Mesendoderm (in vitro differentiated cells): ENCODE measurements at regions not wholly inside any gene's neighbourhood (a gene's known extent, or its start where the extent isn't known, plus 50 kb on each side); places are given as distances from the start of the nearest gene placed in this dataset.

ENCODE experiments used
- DNase-seq: peaks from one replicate; pipeline ENCODE4 v3.0.0; 2013
- H2AK5ac ChIP-seq: 2 replicates; pipeline ENCODE4 v1.6.1; 2013; ENCODE audit warnings: low read length, inconsistent platforms
- H2BK120ac ChIP-seq: 2 replicates; pipeline ENCODE4 v1.6.1; 2013; ENCODE audit warnings: low read depth, mild to moderate bottlenecking, low read length, moderate library complexity, mixed read lengths
- H2BK15ac ChIP-seq: replicated peaks from 2 replicates; pipeline ENCODE4 v1.6.1; 2013; ENCODE audit warnings: low read depth, mild to moderate bottlenecking, moderate library complexity
- H2BK5ac ChIP-seq: 2 replicates; pipeline ENCODE4 v1.6.1; 2013; ENCODE audit warnings: low read length, inconsistent platforms
- H3K18ac ChIP-seq: 2 replicates; pipeline ENCODE4 v1.6.1; 2013; ENCODE audit warnings: mild to moderate bottlenecking, low read length, mixed read lengths
- H3K23ac ChIP-seq: one replicate; pipeline ENCODE4 v1.6.1; 2013; ENCODE audit warnings: low read length
- H3K27ac ChIP-seq: 2 replicates; pipeline ENCODE4 v1.5.1; 2013; ENCODE audit warnings: low read depth, mild to moderate bottlenecking, inconsistent platforms, low read length, moderate library complexity
- H3K27me3 ChIP-seq: 2 replicates; pipeline ENCODE4 v1.6.1; 2013; ENCODE audit warnings: low read length, control low read depth, mild to moderate bottlenecking, inconsistent platforms; ENCODE audit not compliant: insufficient read depth, poor library complexity
- H3K36me3 ChIP-seq: 2 replicates; pipeline ENCODE4 v1.6.1; 2013; ENCODE audit warnings: low read length, inconsistent platforms; ENCODE audit not compliant: control insufficient read depth, insufficient read depth
- H3K4ac ChIP-seq: one replicate; pipeline ENCODE4 v1.6.1; 2013; ENCODE audit warnings: low read depth, mild to moderate bottlenecking, low read length, moderate library complexity
- H3K4me1 ChIP-seq: 2 replicates; pipeline ENCODE4 v1.6.1; 2013; ENCODE audit warnings: low read depth, low read length, inconsistent platforms; ENCODE audit not compliant: control insufficient read depth
- H3K4me2 ChIP-seq: 2 replicates; pipeline ENCODE4 v1.6.1; 2013; ENCODE audit warnings: low read length
- H3K4me3 ChIP-seq: 2 replicates; pipeline ENCODE4 v1.5.1; 2013; ENCODE audit warnings: mild to moderate bottlenecking, low read length
- H3K56ac ChIP-seq: one replicate; pipeline ENCODE4 v1.6.1; 2013; ENCODE audit warnings: low read length
- H3K79me1 ChIP-seq: 2 replicates; pipeline ENCODE4 v1.6.1; 2013; ENCODE audit warnings: low read length, inconsistent platforms
- H3K79me2 ChIP-seq: 2 replicates; pipeline ENCODE4 v1.6.1; 2013; ENCODE audit warnings: mild to moderate bottlenecking, low read length; ENCODE audit not compliant: control insufficient read depth, insufficient read depth
- H3K9ac ChIP-seq: 2 replicates; pipeline ENCODE4 v1.6.1; 2013; ENCODE audit warnings: low read length, inconsistent platforms
- H4K5ac ChIP-seq: one replicate; pipeline ENCODE4 v1.6.1; 2013; ENCODE audit warnings: low read length
- H4K8ac ChIP-seq: one replicate; pipeline ENCODE4 v1.6.1; 2013; ENCODE audit warnings: low read depth, mild to moderate bottlenecking, control low read depth, low read length, moderate library complexity
- WGBS: extraction: QIAGEN DNeasy Blood & Tissue Kit; methylation state at CpG from one replicate; pipeline ENCODE4 v1.1.7; 2013; ENCODE audit warnings: low lambda C conversion rate, missing lambda C conversion rate; ENCODE audit not compliant: insufficient coverage; ENCODE audit errors: extremely low coverage; 5-methylcytosine and 5-hydroxymethylcytosine counted together

DNA sequence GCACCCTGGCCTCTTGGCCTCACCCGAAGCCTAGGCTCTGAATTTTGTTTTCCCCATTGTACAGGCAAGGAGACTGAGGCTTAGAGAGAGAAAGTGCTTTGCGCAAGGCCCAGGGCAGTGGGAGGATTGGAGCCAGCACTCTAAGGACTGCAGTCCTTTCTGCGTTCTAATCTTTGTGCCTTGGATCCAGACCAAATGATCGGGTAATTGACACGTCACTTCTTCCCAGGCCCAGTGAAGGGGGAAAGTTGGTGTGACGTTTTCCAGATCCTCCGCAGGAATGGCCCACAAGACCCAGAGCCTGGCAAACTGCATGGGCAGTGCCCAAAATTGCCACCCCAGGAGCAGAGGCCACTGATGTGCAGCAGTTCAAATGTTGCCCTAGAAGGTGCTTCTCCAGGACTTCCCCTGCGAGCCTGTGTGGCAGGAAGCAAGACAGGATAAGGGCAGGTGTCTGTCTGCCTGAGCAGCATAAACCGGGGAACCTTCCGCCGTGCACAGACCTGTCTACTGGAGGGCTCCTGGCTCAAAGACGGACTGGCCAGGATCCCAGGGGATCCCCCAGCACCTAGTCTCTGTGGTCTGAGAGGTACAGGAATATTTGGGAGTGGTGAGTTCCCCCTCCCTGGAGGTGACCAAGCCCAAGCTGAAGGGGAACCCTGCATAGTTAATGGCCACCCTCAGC, 194.5 kb upstream of the TLE3 start:
- H3K36me3 ChIP-seq: no peaks in the 10 kb centered on the region
- no peak overlapping the region for H3K4me3 ChIP-seq
- no peak overlapping the region for H2BK120ac ChIP-seq
- no peak overlapping the region for H2AK5ac ChIP-seq
- H3K27me3 ChIP-seq: no peaks in the 10 kb centered on the region
- no peak overlapping the region for H3K4me2 ChIP-seq
- no peak overlapping the region for H4K5ac ChIP-seq
- no peak overlapping the region for H3K27ac ChIP-seq
- H3K23ac ChIP-seq: no peak overlapping the region
- H3K9ac ChIP-seq: no peak overlapping the region
- no peak overlapping the region for H4K8ac ChIP-seq
- no CpG with 5 or more reads among the region's 12 CpGs for WGBS
- no peak overlapping the region for H2BK15ac ChIP-seq
- H3K79me1 ChIP-seq: no peaks in the 10 kb centered on the region
- H2BK5ac ChIP-seq: no peak overlapping the region
- peaks cover 7% of the 10 kb centered on the region for H3K4me1 ChIP-seq
- no peak overlapping the region for H3K56ac ChIP-seq
- DNase-seq: no peak
- no peaks in the 10 kb centered on the region for H3K79me2 ChIP-seq
- no peak overlapping the region for H3K4ac ChIP-seq
- no peak overlapping the region for H3K18ac ChIP-seq

DNA sequence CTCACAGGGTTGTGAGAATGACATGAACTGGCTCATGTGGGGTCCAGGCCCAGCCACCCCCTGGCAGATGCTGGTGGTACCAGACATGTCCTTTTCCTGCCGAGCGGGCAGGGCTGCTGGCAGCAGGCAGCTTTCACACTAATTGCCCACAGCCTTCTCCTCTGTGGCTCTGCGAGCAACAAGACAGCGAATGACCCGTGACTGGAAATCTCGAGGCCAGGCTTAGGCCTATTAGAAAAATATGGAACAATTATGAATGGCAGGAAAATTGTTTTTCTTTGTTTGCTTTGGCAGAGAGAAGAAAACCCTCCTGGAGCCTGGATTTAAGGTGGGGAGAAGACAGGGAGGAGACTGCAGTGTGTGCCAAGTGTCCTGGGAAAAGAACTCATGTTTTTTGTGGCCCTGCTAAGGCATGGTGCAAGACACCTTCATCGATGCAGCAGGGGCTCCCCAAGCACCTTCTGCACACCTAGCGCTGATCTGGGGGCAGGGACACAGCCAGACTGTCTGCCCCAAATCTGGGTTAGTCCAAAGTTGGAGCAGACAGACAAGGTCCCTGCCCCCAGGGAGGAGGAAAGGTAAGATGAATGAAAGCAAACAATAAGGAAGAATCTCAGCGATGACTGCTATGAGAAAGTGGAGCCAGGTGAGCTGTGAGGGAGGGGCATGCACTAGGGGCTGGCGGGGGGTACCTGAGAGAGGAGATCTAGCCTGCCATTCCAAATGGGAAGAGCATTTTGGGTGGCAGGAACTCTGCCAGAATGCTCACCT, 193.8 kb upstream of the TLE3 start:
- H3K4ac ChIP-seq: no peak overlapping the region
- no peak overlapping the region for H3K9ac ChIP-seq
- peak overlapping the region; percentile 19 for H3K56ac ChIP-seq
- H2BK5ac ChIP-seq: no peak overlapping the region
- H3K23ac ChIP-seq: no peak overlapping the region
- H3K79me1 ChIP-seq: no peaks in the 10 kb centered on the region
- H2BK15ac ChIP-seq: no peak overlapping the region
- H3K79me2 ChIP-seq: no peaks in the 10 kb centered on the region
- peak overlapping the region; percentile 30 for H2AK5ac ChIP-seq
- no CpG with 5 or more reads among the region's 10 CpGs for WGBS
- H4K5ac ChIP-seq: no peak overlapping the region
- peaks cover 7% of the 10 kb centered on the region for H3K4me1 ChIP-seq
- H3K36me3 ChIP-seq: no peaks in the 10 kb centered on the region
- H2BK120ac ChIP-seq: no peak overlapping the region
- no peak overlapping the region for H3K4me3 ChIP-seq
- no peak overlapping the region for H4K8ac ChIP-seq
- no peak for DNase-seq
- H3K18ac ChIP-seq: no peak overlapping the region
- no peaks in the 10 kb centered on the region for H3K27me3 ChIP-seq
- no peak overlapping the region for H3K4me2 ChIP-seq
- no peak overlapping the region for H3K27ac ChIP-seq

DNA sequence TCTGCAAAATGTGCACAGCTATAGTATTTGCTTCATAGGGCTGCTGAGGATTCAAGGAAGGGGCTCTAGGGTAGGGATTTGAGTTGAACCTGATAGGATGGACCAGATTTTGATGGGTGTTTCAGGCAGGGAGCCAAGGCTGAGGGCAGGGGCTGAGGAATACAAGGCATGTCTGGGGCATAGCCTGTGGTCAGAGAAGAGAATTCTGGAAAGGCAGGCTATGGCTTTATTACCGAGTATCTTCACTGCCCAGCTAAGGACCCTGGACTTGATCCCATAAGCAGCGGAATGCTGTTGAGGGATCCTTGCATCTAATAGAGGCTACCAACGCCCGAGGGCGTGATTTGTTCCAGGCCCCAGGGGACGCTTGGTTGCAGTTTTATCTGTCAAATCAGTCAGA, 193.0 kb upstream of the TLE3 start:
- DNase-seq: no peak
- Histone ChIP-seq H2AK5ac (peak overlapping the region; percentile 71), H3K79me1 (no peaks in the 10 kb centered on the region), H3K79me2 (no peaks in the 10 kb centered on the region), H2BK5ac (peak overlapping the region; percentile 26), H3K4me3 (no peak overlapping the region), H3K9ac (no peak overlapping the region), H3K27ac (no peak overlapping the region), H3K56ac (peak overlapping the region; percentile 45), H3K18ac (no peak overlapping the region), H4K5ac (no peak overlapping the region), H3K4ac (no peak overlapping the region), H2BK120ac (no peak overlapping the region), H4K8ac (no peak overlapping the region), H3K36me3 (no peaks in the 10 kb centered on the region), H3K23ac (no peak overlapping the region), H3K4me1 (peaks cover 7% of the 10 kb centered on the region), H3K27me3 (no peaks in the 10 kb centered on the region), H2BK15ac (no peak overlapping the region), H3K4me2 (no peak overlapping the region)
- no CpG with 5 or more reads among the region's 6 CpGs for WGBS

DNA sequence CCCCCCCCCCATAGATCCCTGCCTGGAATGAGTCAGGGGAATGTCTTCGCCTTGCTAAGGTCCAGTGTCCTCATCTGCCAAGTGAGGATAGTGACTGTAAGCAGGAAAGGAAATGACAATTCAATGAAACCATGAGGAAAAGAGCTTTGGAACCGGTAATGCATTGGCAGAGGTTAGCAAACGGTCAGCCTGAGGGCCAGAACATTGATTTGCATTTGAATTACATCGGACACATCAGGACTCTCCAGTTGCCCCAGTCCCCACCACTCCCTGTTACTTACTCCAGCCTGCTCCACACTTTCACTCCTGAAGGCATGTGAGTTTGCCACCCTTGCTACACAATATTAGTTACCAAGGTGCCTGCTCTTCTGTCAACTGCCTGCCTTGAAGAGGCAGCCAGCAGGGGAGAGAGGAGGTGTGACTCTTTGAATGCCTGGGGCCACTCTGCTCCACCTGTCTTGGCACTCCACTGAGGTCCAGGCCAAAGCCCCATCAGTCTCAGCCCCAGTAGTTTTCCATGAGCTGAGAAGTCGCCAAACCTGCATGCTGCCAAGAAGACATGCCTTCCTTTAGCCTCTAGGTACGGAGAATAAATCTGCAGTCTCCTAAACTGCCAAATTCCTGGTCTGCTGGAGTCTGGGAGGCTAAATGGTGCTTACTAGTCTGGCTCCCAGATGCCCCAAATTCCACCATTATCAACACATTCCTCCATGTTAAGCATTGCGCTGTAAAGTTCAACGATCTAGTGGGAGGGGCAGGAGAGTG, 191.7 kb upstream of the TLE3 start:
- Histone ChIP-seq H3K4me1 (peaks cover 7% of the 10 kb centered on the region), H3K56ac (peak overlapping the region; percentile 45), H3K4me2 (no peak overlapping the region), H3K9ac (no peak overlapping the region), H3K4ac (no peak overlapping the region), H3K18ac (peak overlapping the region; percentile 34), H2BK120ac (no peak overlapping the region), H3K36me3 (no peaks in the 10 kb centered on the region), H3K23ac (no peak overlapping the region), H3K79me2 (no peaks in the 10 kb centered on the region), H2AK5ac (no peak overlapping the region), H3K27ac (peak overlapping the region; percentile 4), H4K5ac (no peak overlapping the region), H4K8ac (no peak overlapping the region), H3K79me1 (no peaks in the 10 kb centered on the region), H3K27me3 (no peaks in the 10 kb centered on the region), H3K4me3 (no peak overlapping the region), H2BK5ac (no peak overlapping the region), H2BK15ac (no peak overlapping the region)
- no CpG with 5 or more reads among the region's 8 CpGs for WGBS
- peak; percentile 98 for DNase-seq

DNA sequence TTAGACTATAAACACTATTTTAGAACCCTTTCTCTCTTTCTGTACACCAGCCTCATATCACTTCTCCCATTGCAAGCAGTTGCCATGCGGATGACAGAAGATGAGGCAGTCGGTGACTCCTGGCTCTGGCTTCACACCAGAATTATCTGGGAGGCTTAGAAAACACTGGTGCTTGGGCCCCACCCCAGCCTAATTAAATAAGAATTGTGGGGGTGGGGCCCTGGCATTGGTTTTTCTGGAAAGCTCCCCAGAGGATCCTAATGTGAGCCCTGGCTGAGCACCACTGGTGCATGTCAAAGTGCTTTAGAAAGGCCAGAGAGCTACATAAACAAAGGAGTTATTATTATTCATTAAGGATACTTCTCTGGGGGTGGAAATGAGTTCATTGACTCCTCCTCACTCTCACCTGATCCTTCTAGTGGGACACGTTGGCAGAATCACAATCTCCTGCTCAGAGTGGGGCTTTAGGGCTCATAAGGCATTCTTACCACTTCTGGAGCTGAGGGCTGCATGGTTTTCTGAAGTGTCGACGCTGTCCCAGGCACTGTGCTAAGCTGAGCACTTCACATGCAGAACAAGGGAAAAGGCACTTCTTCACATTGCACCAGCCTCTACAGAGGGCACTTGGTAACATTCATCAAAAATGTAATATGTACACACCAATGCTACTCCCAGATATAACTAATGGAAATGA, 188.5 kb upstream of the TLE3 start:
- no peaks in the 10 kb centered on the region for H3K36me3 ChIP-seq
- H3K18ac ChIP-seq: no peak overlapping the region
- H3K27ac ChIP-seq: no peak overlapping the region
- H3K4me1 ChIP-seq: peaks cover 7% of the 10 kb centered on the region
- no peak for DNase-seq
- no peaks in the 10 kb centered on the region for H3K79me1 ChIP-seq
- no peaks in the 10 kb centered on the region for H3K27me3 ChIP-seq
- no peak overlapping the region for H3K4me2 ChIP-seq
- WGBS: no CpG with 5 or more reads among the region's 5 CpGs
- H4K5ac ChIP-seq: no peak overlapping the region
- no peak overlapping the region for H2AK5ac ChIP-seq
- no peak overlapping the region for H4K8ac ChIP-seq
- no peak overlapping the region for H3K56ac ChIP-seq
- no peak overlapping the region for H3K4ac ChIP-seq
- no peak overlapping the region for H3K4me3 ChIP-seq
- H3K23ac ChIP-seq: no peak overlapping the region
- H3K79me2 ChIP-seq: no peaks in the 10 kb centered on the region
- no peak overlapping the region for H2BK120ac ChIP-seq
- no peak overlapping the region for H3K9ac ChIP-seq
- no peak overlapping the region for H2BK5ac ChIP-seq
- no peak overlapping the region for H2BK15ac ChIP-seq
